ENCODE measurements at regions not wholly inside any gene's neighbourhood (a gene's known extent, or its start where the extent isn't known, plus 50 kb on each side); places are given as distances from the start of the nearest gene placed in this dataset.
"Not testable (repeated sequence)": the region's sequence is repeated elsewhere in the genome, so short reads cannot be mapped to it uniquely, and the experiment has no call there.

DNA sequence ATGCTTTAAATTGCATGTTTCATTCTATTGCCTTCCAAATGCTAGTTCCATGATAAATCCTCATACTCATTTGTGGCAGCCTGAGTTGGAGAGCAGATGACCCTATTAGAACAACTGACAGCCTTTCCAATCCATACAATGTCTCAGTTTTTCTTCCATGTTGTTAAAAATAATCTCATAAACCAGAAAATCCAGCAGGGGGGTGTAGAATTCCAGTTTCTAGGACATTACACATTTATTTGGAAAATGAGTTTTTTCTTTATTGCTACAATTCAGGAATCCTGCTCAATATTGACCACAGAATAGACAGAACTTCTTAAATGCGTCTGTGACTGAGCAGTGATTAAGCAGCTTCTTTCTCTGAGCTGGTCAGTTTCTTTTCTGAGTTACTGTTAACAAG lies 174.2 kb upstream of the ATP10A start:
- no peak for DNase-seq (ENCODE audit: low read depth in 3 of 3, low spot score in 2 of 3)

DNA sequence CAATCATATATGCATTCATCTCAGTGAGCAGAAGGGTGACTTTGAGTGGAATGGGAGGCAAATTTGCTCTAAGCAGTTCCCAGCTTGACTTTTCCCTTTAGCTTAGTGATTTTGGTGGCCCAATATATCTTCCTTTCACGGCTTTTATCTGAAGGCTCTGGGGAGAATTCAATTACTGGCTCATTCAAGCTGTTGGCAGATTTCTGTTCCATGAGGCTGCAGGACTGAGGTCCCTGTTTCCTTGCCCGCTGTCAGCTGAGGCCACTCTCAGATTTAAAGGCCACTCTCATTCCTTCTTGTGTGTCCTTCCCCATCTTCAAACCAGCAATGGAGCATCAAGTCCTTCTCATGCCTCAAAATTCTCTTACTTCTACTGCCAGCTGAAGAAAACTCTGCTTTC lies 170.4 kb upstream of the ATP10A start:
- no peak for DNase-seq (ENCODE audit: low read depth in 3 of 3, low spot score in 2 of 3)

DNA sequence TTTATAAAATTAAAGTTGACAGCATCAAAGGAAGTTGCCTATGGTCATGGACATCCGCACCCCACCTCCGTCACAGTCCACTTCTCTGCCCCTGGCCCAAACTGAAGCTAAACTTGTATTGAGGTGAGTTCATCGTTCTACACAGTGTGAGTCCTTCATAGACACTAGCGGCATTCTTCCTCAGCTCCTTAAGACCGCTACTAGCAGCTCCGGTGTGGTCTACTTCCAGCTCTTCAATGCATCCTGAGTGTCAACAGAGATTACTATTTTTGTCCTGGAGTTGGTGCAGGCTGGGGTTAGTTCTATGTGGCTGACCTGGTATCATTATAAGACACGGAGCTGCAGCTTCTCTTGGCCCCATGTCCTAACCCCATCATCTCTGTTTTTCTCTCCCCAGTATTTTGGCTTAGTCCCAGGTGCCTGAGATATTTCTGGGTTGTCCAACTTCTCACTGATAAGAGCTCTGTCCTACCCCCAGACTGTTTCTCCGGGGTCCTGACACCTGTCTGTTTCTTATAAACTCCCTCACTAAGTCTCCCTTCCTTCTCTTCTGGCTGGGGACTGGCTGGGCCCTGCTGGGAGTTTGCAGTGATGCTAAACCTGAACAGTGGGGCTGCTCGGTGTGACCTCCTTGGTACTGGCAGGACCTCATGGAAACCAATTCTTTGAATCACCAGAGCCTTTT lies 169.2 kb upstream of the ATP10A start:
- DNase-seq (ENCODE audit: low read depth in 3 of 3, low spot score in 2 of 3) = no peak

DNA sequence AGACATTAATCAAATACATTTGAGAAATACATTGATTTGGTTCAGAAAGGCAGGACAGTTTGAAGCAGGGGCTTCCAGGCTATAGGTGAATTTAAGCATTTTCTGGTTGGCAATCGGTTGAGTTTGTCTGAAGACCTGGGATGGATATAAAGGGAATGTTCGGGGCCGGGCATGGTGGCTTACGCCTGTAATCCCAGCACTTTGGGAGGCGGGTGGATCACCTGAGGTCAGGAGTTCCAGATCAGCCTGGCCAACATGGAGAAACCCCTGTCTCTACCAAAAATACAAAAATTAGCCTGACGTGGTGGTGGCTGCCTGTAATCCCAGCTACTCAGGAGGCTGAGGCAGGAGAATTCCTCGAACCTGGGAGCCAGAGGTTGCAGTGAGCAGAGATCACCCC lies 166.5 kb upstream of the ATP10A start:
- DNase-seq (ENCODE audit: low read depth in 3 of 3, low spot score in 2 of 3) = not testable (repeated sequence)

DNA sequence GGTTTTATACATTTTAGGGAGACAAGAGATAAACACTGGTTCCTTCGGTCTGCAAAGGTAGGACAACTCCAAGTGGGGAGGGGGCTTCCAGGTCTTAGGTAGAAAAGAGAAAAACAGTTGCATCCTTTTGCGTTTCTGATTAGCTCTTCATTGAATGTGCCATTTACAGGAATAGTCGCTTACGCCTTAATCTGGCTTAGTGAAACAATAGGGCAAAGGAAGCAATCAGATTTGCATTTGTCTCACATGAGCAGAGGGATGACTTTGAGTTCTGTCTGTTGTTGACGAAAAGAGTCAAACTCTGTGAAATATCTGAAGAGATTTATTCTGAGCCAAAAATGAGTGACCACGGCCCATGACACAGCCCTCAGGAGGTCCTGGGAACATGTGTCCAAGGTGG lies 166.0 kb upstream of the ATP10A start:
- no peak for DNase-seq (ENCODE audit: low read depth in 3 of 3, low spot score in 2 of 3)

DNA sequence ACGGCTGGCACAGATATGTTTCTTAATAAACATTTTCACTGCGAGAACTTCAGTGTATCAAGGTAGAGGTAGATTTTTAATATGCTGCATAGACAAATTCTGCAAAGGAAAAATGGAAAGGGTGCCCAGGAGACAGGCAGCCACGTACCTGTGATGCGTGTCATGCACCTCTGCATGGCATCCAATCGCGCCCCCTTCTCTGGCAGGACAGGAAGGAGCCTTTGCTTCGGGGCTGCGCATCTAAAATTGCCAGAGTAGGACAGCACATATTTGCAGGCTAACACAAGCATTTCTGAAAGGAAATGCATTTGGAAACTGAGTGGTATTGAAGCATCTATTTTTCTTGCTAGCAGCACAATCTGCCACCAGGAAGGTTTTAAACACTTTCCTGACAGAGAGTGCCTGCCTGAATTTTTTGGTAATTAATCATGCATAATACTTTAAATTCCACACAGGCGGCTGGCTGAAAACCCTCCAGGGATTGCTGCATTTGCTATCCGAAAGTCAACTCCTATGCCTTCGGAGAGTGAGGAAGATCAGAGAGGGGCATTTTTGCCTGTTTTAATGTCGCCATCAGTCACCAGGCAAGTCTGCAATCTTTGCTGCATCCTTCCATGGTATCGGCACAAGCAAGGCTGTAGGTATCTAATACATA lies 165.1 kb upstream of the ATP10A start:
- no peak for DNase-seq (ENCODE audit: low read depth in 3 of 3, low spot score in 2 of 3)

DNA sequence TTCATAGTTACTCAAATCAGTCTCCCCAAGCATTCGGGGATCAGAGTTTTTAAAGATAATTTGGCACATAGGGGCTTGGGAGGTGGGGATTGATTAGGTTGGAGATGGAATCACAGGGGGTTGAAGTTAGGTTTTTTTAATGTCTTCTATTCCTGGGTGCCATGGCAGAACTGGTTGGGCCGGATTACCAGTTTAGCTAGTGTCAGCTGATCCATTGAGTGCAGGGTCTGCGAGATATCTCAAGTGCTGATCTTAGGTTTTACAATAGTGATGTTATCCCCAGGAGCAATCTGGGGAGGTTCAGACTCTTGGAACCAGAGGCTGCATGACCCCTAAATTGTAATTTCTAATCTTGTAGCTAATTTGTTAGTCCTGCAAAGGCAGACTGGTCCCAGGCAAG lies 163.5 kb upstream of the ATP10A start:
- not testable (repeated sequence) for DNase-seq (ENCODE audit: low read depth in 3 of 3, low spot score in 2 of 3)

DNA sequence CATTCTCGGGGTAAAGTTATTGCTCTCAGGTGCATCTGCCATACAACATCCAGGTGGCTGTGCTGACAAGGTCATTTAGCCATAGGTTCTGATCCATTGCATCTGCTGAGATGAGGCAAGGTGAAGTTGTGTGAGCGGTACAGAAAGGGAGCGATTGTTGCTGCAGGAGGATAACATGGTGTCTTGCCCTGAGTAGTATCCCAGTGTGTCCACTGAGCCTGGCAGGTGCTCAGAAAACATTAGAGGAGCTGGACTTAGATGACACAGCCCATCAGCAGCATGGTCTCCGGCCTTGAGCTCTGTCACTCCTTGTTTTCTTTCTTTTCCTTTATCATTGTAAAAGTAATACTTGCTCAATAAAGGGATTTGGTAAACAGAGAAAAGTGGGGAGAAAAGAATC lies 161.1 kb upstream of the ATP10A start:
- DNase-seq (ENCODE audit: low read depth in 3 of 3, low spot score in 2 of 3) = no peak

DNA sequence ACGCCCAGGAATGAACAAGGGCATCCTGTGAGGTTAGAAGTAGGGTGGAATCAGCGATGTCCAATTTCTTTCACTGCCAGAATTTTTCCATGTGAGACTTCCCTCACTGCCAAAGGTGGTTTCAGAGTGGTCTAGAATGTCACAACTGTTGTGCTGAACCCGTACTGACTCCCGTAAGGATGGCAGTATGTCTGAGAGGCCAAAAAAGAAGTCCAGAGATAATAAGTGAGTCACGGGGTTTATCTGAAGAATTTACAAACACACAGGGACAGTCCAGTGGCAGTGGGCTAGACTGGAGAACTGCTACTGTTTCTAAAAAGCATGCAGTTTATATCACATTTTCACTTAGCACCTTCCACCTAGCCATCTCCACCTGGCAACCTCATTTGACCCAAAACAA lies 160.6 kb upstream of the ATP10A start:
- no peak for DNase-seq (ENCODE audit: low read depth in 3 of 3, low spot score in 2 of 3)

DNA sequence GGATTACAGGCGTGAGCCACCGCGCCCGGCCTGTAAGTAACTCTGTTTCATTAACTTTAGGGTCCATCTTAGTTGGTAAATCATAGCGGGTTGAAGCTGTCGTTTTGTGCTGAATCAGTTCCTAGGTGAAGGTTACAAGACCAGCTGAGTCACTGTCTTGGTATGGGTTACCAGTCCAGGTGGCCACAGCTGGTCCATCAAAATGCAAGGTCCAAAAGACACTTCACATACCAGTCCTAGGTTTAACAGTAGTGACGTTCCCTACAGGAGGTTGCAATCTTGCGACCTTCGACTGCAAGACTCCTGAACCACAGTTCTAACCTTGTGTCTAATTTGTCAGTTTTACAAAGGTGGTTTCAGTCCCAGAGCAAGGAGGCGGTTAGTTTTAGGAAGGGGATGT lies 160.1 kb upstream of the ATP10A start:
- DNase-seq (ENCODE audit: low read depth in 3 of 3, low spot score in 2 of 3) = no peak

DNA sequence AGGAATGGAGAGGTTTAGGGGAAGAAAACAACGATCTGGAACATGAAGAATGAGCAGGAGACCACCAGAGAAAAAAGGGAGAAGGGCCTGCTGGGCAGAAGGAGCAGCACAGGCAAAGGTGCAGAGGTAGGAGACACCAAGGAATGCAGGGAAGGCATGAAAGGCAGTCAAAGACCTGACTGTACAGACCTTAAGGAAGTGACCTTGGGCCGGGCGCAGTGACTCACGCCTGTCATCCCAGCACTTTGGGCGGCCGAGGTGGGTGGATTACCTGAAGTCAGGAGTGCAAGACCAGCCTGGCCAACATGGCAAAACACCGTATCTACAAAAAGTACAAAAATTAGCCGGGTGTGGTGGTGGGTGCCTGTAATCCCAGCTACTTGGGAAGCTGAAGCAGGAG lies 157.7 kb upstream of the ATP10A start:
- DNase-seq (ENCODE audit: low read depth in 3 of 3, low spot score in 2 of 3) = no peak

DNA sequence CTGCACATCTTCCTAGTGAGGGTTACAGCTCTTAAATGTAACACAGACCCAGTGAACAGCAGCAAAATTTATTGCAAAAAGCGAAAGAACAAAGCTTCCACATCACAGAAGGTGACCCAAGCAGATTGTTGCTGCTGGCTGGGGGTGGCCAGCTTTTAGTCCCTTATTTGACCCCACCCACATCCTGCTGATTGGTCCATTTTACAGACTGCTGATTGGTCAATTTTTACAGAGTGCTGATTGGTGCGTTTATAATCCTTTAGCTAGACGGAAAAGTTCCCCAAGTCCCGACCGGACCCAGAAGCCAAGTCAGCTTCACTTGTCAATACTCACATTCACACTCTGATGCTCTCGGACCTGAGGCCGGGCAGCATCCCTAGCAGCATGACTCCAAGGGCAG lies 154.5 kb upstream of the ATP10A start:
- no peak for DNase-seq (ENCODE audit: low read depth in 3 of 3, low spot score in 2 of 3)

DNA sequence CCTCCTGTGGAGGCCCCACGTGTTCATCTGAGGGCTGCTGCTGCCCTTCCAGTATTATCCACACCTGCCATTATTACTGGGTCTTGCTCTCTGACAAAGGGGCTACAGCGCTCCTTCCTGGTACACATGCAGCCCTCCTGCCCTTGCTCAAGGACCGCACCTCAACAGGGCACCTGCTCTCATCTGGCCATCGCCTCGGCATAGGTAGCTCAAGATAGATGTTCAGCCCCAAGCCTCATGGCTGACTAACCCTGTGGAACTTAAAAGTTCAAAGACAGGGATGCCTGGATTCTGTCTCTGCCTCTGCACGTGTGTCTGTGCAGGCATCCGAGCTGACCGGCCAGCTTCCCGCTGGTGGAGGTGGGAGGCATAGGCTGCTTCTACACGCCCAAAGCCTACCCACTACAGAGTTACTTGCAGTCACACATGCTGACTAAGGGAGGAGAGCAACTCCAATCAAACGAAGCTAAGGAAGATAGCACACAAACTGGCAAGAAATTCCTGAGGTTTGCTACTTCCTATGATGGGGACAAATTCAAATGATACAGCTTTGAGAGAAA lies 152.5 kb upstream of the ATP10A start:
- DNase-seq (ENCODE audit: low read depth in 3 of 3, low spot score in 2 of 3) = no peak

DNA sequence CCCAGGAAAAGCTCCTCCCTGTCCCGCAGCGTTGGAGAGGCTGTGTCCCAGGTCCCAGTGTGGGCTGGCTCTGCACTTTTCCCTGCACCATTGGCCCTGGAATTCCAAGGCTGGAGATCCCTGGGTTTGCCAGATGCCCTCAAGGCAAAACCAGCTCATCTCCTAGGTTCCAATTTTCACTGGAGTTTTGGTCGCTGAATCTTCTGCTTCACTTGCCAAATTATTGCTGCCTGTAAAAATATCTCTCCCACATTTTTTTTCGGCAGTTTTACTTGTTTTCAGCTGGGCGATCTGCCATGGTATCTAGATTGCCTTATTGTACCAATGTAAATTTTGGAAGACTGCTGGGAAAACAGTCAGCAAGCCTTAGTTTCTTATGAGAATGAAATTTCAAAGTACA lies 150.9 kb upstream of the ATP10A start:
- no peak for DNase-seq (ENCODE audit: low read depth in 3 of 3, low spot score in 2 of 3)

DNA sequence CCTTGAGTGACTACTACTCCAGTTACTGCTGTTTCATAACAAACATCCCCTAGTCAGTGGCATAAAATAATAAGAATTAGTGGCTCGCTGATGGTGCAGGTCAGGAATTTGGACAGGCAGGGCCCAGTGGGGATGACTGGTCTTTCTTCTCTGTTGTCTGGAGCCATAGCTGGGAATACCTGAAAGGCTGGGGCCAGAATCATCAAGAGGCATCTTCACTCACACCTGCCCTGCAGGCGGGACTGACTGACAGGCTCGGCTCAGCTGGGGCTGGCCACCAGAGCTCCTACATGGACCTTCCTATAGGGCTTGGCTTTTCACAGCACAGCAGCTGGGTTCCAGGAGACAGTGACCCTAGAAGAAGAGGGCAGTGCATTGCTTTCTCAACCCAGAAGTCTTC lies 148.8 kb upstream of the ATP10A start:
- DNase-seq (ENCODE audit: low read depth in 3 of 3, low spot score in 2 of 3) = no peak

DNA sequence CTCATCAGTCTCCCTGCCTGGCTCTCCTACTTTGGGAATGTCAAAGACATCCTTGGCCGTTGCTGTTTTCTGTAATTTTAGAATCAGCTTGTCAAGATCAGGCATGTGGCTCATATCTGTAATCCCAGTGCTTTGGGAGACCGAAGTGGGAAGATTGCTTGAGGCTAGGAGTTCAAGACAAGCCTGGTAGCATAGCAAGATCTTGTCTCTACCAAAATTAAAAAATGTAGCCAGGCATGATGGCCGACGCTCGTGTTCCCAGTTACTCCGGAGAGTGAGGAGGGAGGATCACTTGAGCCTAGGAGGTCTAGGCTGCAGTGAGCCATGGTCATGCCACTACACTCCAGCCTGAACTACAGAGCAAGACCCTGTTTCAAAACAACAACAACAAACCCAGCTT lies 144.0 kb upstream of the ATP10A start:
- DNase-seq (ENCODE audit: low read depth in 3 of 3, low spot score in 2 of 3) = no peak

DNA sequence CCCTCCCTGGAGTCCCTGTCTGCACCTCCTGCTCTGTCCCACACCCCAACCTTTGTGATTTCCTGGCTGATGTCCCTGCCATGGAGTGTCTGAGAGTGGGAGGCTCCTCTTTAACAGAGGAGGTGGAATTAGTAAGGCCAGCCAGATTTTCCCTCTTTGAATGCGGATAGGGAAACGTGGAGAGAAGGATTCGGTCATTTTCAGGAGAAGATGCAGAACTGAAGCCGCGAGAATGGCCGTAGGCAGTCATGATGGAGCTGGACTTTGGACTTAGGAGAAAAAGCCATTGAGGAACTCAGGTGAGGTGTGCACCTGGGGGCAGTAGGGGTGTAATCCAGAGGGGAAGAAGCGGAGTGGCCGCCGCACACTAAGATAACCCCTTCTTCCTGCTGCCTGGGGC lies 138.1 kb upstream of the ATP10A start:
- no peak for DNase-seq (ENCODE audit: low read depth in 3 of 3, low spot score in 2 of 3)

DNA sequence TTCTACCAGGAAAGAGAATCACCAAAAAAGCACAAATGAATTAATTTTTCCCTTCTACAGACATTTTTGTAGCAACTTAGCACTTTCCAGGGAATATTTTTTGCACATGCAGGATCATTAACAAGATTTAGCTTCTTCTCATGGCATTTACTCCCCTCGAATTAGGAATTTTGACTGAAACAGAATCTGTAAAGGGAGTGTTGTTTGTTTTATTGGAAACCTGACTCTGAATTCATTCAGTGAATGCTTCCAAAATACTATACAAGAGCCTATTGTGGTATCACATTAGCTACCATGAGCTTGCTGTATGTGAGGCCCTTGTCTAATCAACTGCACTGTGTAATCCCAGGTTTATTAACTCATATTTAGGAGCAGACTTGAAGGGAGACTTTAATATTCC lies 130.4 kb upstream of the ATP10A start:
- DNase-seq (ENCODE audit: low read depth in 3 of 3, low spot score in 2 of 3) = no peak

DNA sequence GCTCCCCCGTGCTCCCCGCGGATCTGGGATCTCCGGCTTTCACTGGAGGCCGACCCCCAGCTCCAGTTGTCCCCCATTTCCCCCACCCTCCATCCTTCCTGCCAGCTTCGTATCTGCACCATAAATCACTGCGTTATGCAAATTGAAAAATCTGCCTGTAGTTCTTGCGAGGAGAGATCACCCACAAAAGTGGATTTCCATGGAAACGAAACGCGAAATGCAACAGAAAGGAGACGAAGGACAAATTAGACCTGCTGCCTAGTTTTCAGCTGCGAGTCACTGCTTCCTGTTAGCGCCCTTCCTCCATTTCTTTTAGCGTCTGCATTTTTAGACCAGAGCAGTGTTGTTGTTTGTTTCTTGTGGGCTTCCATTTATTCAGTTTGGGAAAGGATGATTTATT lies 127.1 kb upstream of the ATP10A start:
- no peak for DNase-seq (ENCODE audit: low read depth in 3 of 3, low spot score in 2 of 3)

DNA sequence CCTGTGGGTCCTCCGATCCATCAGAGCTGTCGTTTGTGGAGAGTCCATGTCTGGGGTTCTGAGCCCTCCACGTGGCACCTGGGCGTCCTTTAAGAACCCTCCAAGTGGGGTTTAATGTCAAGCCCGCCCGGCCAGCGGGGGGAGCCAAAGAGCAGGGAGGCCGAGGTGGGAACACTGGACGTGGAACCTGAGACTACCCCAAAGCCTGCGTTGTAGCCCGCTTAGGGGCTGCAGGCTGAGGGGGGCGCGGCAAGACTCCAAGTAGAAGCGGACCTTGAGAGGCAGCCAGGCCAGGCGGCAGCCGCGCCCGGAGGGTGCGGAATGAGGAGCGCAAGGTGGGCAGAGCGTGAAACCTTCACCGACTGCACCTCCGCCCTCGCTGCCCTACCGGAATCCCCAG lies 126.2 kb upstream of the ATP10A start:
- DNase-seq (ENCODE audit: low read depth in 3 of 3, low spot score in 2 of 3) = no peak

DNA sequence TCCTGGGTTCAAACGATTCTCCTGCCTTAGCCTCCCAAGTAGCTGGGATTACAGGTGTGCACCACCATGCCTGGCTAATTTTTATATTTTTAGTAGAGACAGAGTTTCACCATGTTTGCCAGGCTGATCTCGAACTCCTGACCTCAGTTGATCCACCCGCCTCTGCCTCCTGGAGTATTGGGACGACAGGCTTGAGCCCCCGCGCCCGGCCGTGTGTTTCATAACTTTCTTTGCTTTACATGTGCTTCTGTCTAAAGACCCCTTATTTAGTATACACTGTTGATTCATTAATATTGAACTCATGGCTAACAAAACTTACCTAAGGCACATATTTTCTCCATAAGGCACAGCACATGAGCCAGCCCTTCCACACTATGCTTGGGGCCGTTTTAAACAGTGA lies 125.6 kb upstream of the ATP10A start:
- DNase-seq (ENCODE audit: low read depth in 3 of 3, low spot score in 2 of 3) = not testable (repeated sequence)

DNA sequence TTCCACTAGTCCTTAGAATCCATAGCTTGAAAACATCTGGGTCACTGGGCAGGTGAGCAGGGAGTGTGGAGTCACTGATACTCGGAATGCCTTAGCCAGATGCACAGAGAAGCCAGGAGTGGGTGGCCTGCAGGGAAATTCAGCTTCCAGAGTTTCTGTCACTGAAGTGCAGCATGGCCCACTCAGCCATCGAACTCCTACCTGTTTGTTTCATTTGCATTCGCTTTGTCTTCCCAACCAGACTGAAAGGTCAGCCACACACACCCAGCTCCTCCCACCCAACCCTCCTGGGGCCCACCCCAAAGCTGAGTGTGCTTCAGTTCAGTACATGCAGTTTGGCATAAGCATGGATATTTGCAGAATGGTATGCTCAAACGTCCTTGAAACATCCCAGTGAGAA lies 124.5 kb upstream of the ATP10A start:
- no peak for DNase-seq (ENCODE audit: low read depth in 3 of 3, low spot score in 2 of 3)

DNA sequence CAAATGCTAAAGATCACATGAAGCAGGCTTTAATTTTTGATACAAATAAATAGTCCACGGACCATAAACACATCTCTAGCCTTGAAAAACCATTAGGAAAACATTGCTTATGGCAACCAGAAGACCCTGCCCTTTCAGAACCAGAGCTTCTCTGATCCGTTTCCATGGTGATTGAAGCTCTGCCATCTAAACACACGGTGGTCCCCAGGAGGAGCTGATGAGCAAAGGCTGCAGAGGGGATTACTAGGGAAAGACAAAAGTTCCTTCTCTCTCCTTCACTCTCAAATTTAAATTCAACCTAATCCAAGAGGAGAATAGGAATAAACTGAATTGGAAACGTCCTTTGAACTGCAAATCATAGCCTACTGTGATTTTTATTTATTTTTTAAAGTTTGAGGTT lies 122.0 kb upstream of the ATP10A start:
- DNase-seq (ENCODE audit: low read depth in 3 of 3, low spot score in 2 of 3) = no peak

Data from right renal cortex interstitium (tissue), 3 donors.